PFSK-1 (cell line): ENCODE measurements at regions not wholly inside any gene's neighbourhood (a gene's known extent, or its start where the extent isn't known, plus 50 kb on each side); places are given as distances from the start of the nearest gene placed in this dataset.

Experiments
- FOXP2 ChIP-seq: optimal IDR thresholded peaks from 2 replicates; pipeline ENCODE3; 2011; ENCODE audit warnings: borderline replicate concordance, control low read depth, inconsistent platforms; ENCODE audit not compliant: insufficient read depth; ENCODE audit errors: extremely low read length, extremely low read depth
- POLR2AphosphoS5 ChIP-seq: IDR thresholded peaks from 2 replicates; pipeline ENCODE4 v1.6.1; 2012; ENCODE audit warnings: low read depth, mild to moderate bottlenecking, control low read depth, low read length, moderate library complexity
- REST ChIP-seq, 2 experiments: IDR thresholded peaks; 2 replicates each; pipeline versions ENCODE4 v1.6.1 to v1.8.0; 2011 to 2012; ENCODE audit warnings: low read depth in 2 of 2, low read length in 2 of 2, control low read depth in 1 of 2, inconsistent platforms in 1 of 2, mild to moderate bottlenecking in 1 of 2, moderate library complexity in 1 of 2; ENCODE audit not compliant: insufficient read depth in 1 of 2
- SIN3A ChIP-seq: IDR thresholded peaks from 2 replicates; pipeline ENCODE4 v1.6.1; 2012; ENCODE audit warnings: mild to moderate bottlenecking, low read length, moderate library complexity, borderline replicate concordance; ENCODE audit not compliant: insufficient read depth
- TAF1 ChIP-seq: IDR thresholded peaks from 2 replicates; pipeline ENCODE4 v1.6.1; 2012; ENCODE audit warnings: low read length, control low read depth, borderline replicate concordance; ENCODE audit not compliant: insufficient read depth

- TF ChIP-seq REST (IDR thresholded peaks at IDR 0.05; ENCODE audit: insufficient read depth in 1 of 2, low read depth in 2 of 2, low read length in 2 of 2) (no peak), FOXP2 (no peak), TAF1 (no peak), POLR2AphosphoS5 (no peak)
Measured at GRCh38 chr6:148004651-148005050, 338.0 kb upstream of the SASH1 start.

DNA sequence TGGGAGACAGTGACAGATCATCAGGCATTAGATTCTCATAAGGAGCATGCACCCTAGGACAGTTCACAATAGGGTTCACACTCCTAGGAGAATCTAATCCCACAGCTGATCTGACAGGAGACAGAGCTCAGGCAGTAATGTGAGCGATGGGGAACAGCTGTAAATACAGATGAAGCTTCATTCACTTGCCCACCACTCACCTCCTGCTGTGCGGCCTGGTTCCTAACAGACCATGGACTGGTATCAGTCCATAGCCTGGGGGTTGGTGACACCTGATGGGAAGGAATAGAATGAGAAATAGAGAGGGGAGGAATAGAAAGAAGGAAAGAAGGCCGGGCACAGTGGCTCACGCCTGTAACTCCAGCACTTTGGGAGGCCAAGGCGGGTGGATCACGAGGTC lies 336.8 kb upstream of the SASH1 start:
- TF ChIP-seq FOXP2 = no peak
- no peak for TF ChIP-seq REST (IDR thresholded peaks at IDR 0.05; ENCODE audit: insufficient read depth in 1 of 2, low read depth in 2 of 2, low read length in 2 of 2)
- TF ChIP-seq POLR2AphosphoS5 = no peak
- TF ChIP-seq TAF1 = no peak
- no peak for TF ChIP-seq SIN3A

- TF ChIP-seq FOXP2 = no peak
- no peak for TF ChIP-seq REST (IDR thresholded peaks at IDR 0.05; ENCODE audit: insufficient read depth in 1 of 2, low read depth in 2 of 2, low read length in 2 of 2)
- no peak for TF ChIP-seq POLR2AphosphoS5
- TF ChIP-seq TAF1 = no peak
- no peak for TF ChIP-seq SIN3A
Measured at GRCh38 chr6:148016013-148016412, 326.6 kb upstream of the SASH1 start.

GRCh38 chr6:148021165-148021564 lies 321.5 kb upstream of the SASH1 start:
- TF ChIP-seq TAF1 (no peak), FOXP2 (no peak), SIN3A (no peak), POLR2AphosphoS5 (no peak), REST (IDR thresholded peaks at IDR 0.05; ENCODE audit: insufficient read depth in 1 of 2, low read depth in 2 of 2, low read length in 2 of 2) (no peak)

GRCh38 chr6:148021699-148022098 lies 320.9 kb upstream of the SASH1 start:
- TF ChIP-seq REST (IDR thresholded peaks at IDR 0.05; ENCODE audit: insufficient read depth in 1 of 2, low read depth in 2 of 2, low read length in 2 of 2) = no peak
- no peak for TF ChIP-seq TAF1
- TF ChIP-seq POLR2AphosphoS5 = no peak
- TF ChIP-seq FOXP2 = no peak
- no peak for TF ChIP-seq SIN3A
